Mucosa of gallbladder (tissue), 1 donor: ENCODE measurements at regions not wholly inside any gene's neighbourhood (a gene's known extent, or its start where the extent isn't known, plus 50 kb on each side); places are given as distances from the start of the nearest gene placed in this dataset.

Experiments used
- DNase-seq: peaks from one replicate; pipeline ENCODE4 v3.0.0-alpha.2; 2020; ENCODE audit warnings: low spot score
- donor health status: DM: no; HTN: no; CAD: no.

DNA sequence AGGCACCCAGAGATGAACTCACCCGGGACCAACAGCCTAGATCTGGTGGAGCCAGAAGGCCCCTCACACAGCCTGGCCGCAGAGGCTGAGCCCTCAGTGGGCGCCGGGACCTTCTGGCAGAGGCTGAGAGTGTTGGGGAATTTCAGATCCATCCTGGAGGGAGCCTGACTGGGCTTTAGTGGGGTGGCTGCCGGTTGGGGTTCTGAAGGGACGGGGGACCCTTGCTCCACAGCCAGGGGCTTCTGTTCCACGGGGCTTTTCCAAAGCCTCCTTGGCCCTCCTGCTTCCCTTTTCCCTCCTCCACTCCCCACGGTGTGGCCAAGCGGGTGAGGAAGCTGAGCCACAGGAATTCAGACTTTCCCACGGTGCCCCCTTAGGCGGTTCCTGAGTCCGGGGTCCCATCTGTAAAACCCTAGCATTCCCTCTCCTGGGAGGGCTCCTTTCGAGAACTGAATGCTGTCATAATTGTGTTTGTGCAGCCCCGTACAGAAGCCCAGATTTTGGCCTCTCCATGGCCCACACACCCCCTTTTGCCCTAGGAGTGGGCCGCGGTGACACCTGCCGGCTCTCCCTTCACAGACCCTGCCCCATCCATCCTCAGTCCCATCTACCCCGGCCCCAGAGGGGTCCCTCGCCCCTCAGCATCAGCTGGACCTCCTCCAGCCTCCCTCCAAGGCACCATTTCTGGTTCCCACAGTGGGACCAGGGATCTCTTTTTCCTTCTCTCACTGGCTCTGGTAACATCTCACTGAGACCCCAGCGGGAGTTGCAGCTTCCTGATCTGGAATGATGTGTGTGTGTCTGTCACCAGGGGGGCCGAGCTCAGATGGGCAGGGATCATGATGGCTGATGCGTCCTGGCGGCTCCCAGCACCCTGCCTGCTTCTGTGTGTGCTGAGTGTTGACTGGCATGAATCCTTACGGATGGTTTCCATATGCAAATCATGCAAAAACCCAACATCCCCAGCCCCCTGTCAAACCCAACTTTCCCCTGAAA, 1048.4 kb downstream of the TBC1D22A start:
- DNase-seq: no peak

DNA sequence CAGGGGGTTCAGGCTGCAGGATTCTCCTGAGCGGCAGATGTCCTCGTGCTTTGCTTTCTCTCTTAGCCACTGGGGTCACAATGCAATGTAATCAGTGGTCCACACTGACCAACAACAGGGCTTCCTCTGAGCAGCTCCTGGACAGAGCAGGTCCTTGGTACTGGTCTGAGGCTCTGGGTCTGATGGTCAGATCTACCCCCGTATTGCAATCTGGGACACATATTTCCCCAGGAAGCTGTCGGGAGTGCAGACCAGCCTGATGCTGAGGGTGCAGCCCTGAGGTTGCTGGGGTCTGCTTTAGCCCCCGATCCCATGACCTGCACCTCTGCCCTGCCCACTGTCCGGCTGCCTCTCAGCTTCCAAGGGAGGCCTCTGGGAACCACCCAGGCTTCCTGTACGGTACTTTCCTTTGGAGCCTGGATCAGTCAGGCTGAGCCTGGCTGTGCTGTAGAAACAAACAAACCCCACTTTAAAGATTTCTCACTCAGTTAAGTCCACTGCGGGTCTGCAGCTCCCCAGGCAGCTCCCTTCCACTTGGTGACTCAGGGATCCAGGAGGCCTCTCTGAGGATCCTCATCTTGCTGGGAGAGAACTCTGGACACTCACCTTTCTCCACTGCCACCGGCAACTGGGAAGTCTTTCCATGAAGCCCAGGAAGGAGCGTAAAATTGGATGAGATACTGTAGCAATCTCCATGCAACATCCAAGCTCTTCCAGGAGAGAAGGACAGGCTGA, 1046.6 kb downstream of the TBC1D22A start:
- no peak for DNase-seq

DNA sequence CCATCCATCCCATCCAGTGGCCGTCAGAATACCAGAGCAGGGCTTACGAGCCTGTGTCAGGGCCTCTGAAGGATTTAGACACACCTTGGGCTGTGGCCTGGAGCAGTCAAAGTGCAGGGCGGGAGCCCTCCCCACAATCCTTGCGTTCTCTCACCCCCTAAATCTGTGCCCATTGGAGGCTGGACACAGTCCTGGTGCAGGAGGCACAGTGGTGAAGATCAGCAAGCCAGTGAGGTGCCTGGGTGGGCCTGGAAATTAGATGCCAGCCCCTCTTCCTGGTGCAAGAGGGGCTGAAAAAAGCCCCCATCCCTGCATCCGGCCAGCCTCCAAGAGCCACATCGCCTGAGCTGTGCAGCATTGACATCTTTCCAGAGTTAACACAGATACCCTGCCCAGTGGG, 1045.8 kb downstream of the TBC1D22A start:
- DNase-seq: no peak

DNA sequence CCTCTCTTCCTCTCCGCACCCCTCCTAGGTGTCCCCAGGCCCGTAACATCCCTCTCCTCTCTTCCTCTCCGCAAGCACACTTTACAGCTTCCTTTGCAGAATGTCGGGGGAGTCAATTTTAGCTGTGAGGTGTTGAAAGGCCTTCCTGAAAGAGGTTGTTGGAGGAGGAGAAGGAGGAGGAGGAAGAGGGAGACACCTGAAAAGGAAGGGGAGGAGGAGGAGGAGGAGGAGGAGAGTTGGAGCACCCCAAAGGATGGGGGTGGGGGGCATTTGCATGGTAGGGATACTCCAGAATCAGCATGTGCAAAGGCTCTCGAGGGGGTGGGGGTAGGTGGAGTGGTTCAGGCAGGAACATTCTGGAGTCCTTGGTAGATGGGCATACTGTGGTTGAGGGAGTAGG, 1045.1 kb downstream of the TBC1D22A start:
- DNase-seq: no peak

DNA sequence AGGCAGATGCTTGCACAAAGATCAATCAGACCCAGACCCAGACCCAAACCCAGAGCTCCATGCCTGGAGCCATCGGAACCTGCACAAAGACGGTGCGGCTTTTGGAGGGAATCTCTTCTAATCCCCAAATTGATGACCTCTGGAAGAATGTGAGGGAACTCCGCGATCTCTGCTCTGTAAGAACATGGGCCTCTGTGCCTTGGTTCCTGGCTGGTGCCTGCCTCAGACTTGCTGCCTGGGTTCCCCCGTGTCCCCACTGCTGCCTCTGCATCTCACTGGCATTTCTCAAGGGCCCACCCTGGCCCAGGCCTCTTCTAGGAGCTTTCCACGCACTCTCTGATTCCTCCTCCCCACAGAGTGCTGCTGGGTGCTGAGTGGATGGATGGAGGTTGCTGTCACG, 1044.4 kb downstream of the TBC1D22A start:
- DNase-seq: no peak

DNA sequence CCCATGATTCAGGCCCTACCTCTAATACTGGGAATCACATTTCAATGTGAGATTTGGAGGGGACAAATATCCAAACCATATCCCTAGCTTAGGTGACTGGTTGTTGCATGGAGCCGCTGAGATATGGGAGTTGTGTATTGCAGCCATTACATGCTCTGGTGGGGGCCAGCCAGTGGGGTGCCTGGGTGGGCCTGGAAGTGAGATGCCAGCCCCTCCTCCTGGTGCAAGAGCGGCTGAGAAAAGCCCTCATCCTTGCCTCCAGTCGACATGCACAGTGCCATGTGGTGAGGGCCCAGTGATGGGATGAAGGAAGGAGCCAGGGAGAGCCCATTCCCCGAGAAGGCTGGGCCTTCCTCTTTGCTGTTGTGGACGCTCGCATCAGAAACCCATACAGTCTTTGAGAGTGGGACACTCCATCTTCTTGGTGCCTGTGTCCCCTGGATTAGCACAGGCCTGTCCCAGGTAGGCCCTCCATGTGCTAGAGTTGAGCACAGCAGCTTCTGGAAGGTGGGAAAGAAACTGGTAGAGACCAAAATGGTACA, 1043.0 kb downstream of the TBC1D22A start:
- no peak for DNase-seq

DNA sequence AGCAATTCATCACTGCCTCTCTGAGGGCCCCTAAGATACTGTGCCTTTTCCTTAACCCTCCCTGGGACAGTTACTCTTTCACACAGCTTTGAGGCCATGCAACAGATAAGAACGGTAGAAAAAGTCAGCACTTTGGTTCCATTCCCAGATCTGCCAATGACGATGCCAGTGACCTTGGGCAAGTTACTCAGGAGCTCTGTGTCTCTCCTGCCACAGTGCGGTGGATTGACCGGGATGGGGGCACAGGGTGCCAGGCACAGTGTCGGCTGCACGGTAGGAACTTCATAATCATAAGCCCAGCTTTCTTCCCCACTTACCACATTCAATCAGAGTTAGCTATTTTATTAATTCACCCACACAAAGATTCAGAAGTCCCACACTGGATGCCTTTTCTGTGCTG, 1041.8 kb downstream of the TBC1D22A start:
- no peak for DNase-seq

DNA sequence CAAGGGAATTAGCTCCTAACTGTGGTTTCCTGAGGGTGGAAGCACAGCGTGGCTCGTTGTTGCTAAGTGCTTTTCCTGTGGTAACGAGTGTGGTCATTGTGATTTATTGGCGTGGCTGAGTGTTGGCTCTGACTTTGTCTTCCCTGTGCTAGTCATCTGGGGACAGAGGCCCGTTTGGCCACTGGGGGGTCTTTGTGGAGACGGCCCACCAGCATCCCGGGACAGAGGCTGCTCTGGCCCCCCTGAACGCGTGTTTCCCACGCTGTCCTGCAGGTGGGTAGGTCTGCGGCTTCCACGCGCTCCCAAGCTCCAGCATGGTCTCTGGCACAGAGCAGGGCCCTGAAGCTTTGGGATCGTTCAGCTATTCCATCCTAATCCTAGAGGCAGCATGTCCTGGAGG, 1040.0 kb downstream of the TBC1D22A start:
- no peak for DNase-seq

DNA sequence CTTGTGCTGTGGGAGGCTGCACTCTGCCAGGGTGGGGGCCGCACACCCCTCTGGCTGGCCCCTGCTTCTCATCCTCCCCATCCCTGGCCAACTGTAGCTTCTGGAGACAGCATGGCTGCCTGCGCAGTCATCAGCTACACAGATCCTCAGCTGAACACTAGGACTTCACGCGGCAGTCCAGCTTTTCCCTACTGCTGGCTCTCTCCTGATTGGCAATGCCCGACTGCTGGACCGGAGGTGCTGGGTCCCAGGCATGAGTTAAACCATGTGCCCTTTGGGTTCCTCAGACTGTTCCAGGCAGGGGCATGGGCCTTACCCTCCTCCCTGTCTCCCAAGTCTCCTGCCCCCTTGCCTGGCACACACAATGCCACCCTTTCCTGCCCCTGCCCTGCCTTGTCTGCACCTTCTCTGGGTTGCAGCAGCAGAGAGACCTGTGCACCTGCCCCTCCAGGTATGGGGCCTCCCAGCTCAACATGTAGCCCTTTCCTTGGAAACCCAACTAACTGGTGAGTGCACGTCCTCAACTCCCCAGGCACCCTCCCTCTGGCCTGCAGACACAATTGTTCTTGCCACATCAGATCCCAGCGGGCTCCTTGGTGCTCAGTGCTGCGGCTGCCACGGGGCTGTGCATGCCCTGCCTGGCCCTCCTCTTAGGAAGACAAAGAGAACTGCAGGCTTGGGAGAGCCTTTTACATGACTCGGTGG, 1039.2 kb downstream of the TBC1D22A start:
- no peak for DNase-seq

DNA sequence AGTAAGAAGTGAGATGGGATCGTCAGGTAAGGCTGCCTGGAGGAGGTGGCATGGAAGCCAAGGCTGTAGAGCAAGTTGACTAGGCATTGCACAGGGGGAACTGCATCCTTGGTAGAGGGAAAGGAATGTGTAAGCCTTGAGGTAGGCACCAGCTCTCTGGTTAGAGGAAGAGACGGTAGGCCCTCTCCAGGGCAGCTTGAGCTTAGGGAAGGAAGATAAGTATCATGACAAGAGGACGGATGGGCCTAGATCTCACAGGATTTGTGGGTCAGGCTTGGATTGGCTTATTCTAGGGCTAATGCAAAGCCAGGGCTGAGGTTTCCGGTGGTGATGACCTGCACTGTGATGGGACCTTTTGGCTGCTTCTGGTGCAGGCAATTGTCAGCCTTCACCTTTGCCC, 1035.8 kb downstream of the TBC1D22A start:
- DNase-seq: no peak

DNA sequence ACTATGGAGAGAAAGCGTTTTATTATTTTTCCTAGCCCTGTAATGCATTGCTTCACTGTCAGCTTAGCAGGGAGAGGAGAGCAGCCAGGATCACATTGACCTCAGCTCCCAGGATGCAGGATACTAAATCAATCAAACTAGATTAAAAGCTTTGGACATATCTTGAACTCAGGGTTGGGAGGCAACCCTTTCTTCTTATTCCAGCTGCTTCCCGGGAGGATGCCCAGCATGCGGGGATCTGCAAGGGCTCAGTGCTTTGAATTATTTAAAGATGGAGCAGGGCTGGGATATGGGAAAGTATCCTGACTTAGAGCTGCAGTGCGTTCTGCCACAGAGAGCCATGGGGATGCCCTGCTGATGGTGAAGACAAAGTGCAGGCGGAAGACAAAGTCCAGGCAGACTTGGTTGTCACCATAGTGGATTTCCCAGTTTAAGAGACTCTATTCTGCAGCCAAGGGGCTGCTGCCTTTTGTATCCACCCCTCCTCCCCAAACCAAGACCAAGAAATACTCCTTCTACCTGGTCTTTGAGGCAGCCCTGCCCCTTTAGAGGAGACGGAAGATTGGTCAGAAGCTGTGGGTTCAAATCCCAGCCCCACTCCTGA, 1035.0 kb downstream of the TBC1D22A start:
- DNase-seq: no peak

DNA sequence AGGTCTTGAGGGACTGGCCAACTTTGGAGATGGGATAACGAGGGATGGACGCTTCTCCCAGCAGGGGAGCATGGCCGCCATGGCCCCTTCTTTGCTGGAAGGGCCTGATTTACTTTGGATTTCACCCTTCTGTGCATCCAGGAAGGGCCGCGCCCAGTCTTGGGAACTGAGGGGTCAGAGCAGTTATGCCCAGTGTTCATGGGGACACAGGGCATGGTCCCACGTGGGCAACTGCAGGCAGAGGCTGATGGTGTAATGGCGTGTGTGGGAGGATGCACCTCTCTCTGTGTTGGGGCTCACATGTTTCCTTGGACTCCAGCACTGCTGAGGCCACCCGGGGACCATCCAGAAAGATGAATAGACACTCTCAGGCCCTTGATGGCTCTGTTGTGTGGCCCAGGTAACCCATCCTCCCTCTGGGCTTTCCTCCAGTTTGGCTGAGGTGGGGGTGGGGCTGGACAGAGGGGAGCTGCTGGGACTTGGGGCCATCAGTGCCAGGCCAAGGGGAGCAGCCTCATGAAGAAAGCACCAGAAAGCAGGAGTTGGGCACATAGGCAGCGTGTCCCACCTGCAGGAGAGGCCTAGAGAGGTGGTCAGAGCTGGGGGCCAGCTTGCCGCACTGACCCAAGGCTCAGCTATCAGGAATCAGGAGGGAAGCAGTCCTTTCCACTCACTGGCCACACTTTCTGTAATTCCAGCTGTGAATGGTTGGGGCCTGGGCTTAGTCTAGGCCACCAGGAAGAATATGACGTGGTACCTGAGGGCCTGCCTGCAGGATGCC, 1033.9 kb downstream of the TBC1D22A start:
- no peak for DNase-seq

DNA sequence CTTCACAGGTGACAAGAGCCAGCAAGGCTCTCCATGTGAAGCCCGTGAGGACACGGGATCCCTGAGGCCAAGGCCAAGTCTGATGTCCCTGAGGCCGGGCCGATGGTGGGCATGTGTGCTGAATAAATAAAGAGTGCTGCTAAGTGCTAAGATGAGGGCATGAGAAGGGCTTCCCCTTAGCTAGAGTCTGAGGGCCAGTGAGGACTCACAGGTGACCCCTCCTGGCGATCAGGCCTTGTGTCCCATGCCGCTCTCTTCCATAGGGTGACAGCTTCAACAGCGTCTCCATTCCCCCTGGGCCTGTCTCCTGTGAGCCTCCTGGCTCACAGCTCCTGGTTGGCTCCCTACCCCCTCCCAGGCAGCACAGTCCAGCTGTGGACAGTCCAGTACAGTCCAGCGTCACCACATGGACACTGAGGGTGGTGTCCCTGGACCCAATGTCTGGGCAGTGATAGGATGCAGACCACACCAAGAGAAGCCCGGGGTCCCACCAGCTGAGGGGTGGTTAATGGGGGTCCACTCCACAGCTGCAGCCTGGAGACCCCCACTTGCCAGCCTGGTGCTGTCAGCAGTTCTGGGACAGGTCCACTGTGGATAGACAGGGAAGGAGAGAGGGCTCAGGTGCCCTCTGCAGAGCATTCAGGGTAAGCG, 1033.2 kb downstream of the TBC1D22A start:
- peak; percentile 3 for DNase-seq

DNA sequence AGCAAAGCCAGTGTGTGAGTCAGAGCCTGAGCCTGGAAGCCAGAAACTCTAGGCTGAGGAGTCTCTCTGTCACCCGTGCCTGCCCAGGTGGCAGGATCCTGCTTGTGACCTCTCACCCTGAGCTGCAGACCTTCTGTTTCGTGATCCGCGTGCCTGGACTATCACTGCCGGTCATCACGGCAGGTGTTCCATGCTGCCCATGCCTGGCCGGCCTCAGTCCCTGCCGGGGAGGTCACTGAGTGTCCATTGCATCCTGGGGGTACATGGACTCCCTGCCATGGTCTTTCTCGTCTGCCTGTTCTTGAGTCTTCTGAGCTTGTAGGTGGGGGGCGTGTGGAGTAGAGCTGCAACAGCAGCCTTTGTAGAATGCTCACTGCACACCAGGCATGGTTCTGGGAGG, 1032.4 kb downstream of the TBC1D22A start:
- DNase-seq: peak; percentile 7

DNA sequence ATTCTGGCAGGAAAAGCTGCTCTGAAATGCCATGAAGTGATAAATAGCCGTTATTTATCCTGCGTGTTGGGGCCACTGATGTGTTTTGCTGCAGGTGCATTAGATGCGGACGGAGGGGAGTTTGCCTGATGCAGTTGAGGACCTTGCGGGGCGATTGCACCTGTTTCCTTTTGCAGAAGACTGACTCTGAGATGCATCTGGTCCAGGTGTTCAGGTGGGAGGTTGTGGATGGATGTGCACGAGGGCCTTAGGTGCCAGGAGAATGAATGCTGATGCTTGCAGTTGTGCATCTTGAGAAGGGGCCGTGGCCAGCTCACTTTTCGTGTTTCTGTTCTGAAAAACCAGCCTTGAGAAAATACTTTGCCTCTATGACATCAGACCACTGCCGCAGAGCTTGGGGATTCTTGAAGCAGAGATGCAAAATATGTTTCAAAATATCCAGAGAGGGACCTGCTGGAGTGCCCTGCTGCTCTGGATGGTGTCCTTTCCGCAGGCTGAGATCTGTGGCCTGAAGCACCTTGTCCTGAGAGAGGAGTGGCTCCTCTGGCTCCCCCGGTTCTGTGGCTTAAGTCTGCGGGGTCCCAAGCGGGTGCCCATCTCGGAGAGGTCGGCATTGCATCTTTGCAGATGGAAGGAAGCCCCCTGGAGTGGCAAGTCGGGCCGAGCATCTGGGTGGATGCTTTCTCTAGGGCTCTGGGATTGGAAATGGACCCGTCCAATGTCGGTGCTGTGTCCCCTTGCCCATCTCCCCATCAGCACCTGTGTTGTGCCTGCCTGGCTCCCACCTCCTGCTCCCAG, 1031.1 kb downstream of the TBC1D22A start:
- peak; percentile 4 for DNase-seq

DNA sequence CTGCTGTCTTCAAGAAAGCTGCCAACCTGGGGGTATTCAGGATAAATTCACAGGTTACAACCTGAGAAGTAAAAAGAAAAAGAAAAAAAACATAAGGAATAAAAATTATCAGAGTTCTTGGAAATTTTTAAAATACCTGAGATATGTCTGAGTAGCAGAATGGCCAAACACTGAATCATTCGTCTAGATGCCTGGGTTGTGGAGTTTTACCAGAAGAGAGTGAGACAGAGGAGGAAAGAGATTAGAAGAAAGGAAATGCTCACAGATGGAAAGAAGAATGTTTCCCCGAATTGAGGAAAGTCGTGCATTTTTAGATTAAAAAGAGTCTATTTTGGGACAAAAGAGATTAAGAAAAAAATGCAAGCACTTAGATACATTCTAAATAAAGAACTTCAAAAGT, 1026.7 kb downstream of the TBC1D22A start:
- DNase-seq: no peak

DNA sequence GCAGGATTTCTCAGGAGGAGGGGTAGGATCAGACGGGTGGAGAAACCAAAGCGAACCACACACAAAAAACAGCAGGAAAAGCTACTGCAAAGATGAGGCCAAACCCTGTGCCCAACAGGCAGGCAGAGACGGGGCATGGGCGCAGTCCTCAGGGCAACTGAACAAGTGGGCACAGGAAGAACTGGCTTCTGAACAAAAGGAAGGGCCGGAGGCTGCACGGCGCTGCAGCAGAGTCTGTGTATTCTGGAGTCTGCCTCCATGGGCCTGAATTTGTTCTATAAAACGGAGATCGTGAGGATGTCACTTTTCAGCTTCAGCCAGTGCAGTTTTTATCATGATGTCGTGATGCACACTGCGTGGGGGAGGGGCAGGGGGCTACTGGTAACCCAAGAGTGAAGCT, 1026.0 kb downstream of the TBC1D22A start:
- DNase-seq: no peak

DNA sequence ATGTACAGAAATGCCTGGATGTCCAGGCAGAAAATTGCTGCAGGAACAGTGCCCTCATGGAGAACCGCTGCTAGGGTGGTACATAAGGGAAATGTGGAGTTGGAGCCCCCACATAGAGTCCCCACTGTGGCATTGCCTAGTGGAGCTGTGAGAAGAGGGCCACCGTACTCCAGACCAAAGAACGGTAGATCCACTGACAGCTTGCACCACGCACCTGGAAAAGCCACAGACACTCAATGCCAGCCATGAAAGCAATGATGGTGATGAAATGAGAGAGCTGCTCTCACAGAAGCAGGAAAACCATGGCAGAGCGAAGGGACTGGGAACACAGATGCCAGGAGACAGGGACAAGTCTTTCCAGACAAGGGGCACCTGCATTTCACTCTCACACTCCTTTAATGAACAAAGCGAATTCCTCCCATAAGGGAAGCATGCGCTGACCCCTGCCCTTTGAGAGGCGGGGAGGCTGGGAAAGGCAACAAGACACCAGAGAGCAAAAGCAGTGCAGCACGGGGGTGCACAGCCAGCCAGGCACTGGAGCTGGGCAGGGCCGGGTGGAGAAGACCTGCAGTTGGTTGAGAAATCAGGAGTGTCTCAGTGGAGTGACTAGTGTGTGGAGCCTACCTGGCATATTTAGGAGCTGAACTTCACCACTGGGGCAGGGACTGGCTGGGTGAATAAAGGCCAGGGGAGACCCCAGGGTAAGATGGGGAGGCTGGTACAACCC, 1025.2 kb downstream of the TBC1D22A start:
- DNase-seq: no peak
